ENCODE measurements at regions not wholly inside any gene's neighbourhood (a gene's known extent, or its start where the extent isn't known, plus 50 kb on each side); places are given as distances from the start of the nearest gene placed in this dataset.

DNA sequence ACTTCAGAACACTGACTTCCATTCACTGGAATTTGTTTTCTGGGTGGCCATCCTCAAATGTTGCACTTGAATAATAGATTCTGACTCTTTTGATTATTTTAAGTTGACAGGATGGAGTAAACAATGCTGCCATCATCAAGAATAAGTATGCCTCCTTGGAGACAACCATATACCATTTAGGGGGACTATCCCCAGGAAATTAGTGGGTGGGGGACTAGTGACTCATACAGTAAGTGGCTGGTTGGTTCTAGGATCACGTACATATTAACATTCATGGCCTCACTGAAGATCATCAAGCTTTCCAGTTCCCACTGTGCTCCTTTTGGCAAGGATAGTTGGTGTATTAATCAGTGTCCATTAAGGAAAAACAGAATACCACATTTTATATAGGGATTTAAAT is 615.2 kb downstream of the CCSER2 start:
- H3K4me3 ChIP-seq (ENCODE audit: low read depth, low read length): no peak overlapping the region
- TF ChIP-seq MYC (IDR thresholded peaks at IDR 0.05; ENCODE audit: low read depth, low read length) (no peak), POLR2A (IDR thresholded peaks at IDR 0.05; ENCODE audit: extremely low read depth, insufficient read length) (no peak), CTCF (IDR thresholded peaks at IDR 0.05; ENCODE audit: low read depth, low read length) (no peak)
- TF ChIP-seq, protein P1, sequence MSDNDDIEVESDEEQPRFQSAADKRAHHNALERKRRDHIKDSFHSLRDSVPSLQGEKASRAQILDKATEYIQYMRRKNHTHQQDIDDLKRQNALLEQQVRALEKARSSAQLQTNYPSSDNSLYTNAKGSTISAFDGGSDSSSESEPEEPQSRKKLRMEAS (IDR thresholded peaks at IDR 0.05; ENCODE audit: low read depth, low read length): no peak

GRCh38 chr10:84944187-84944586 is 615.8 kb downstream of the CCSER2 start:
- no peak for TF ChIP-seq MYC (IDR thresholded peaks at IDR 0.05; ENCODE audit: low read depth, low read length)
- TF ChIP-seq, protein P1 (IDR thresholded peaks at IDR 0.05; ENCODE audit: low read depth, low read length): no peak
- no peak for TF ChIP-seq CTCF (IDR thresholded peaks at IDR 0.05; ENCODE audit: low read depth, low read length)
- TF ChIP-seq POLR2A (IDR thresholded peaks at IDR 0.05; ENCODE audit: extremely low read depth, insufficient read length): no peak
- H3K4me3 ChIP-seq (ENCODE audit: low read depth, low read length): no peak overlapping the region
- DNase-seq (ENCODE audit: low read depth): peak; percentile 15

More for the DNA sequence above, 615.2 kb downstream of the CCSER2 start:
- no peak for DNase-seq (ENCODE audit: low read depth)

- no peak overlapping the region for H3K4me3 ChIP-seq (ENCODE audit: low read depth, low read length)
- TF ChIP-seq POLR2A (IDR thresholded peaks at IDR 0.05; ENCODE audit: extremely low read depth, insufficient read length): no peak
- TF ChIP-seq, protein P1 (IDR thresholded peaks at IDR 0.05; ENCODE audit: low read depth, low read length): no peak
- TF ChIP-seq MYC (IDR thresholded peaks at IDR 0.05; ENCODE audit: low read depth, low read length): no peak
- TF ChIP-seq CTCF (IDR thresholded peaks at IDR 0.05; ENCODE audit: low read depth, low read length): no peak
- DNase-seq (ENCODE audit: low read depth): no peak
Measured at GRCh38 chr10:84945791-84946190, 617.4 kb downstream of the CCSER2 start.

GRCh38 chr10:84946904-84947303 is 618.5 kb downstream of the CCSER2 start:
- no peak overlapping the region for H3K4me3 ChIP-seq (ENCODE audit: low read depth, low read length)
- DNase-seq (ENCODE audit: low read depth): no peak
- TF ChIP-seq, protein P1 (IDR thresholded peaks at IDR 0.05; ENCODE audit: low read depth, low read length): no peak
- TF ChIP-seq POLR2A (IDR thresholded peaks at IDR 0.05; ENCODE audit: extremely low read depth, insufficient read length) (no peak), CTCF (IDR thresholded peaks at IDR 0.05; ENCODE audit: low read depth, low read length) (no peak)

DNA sequence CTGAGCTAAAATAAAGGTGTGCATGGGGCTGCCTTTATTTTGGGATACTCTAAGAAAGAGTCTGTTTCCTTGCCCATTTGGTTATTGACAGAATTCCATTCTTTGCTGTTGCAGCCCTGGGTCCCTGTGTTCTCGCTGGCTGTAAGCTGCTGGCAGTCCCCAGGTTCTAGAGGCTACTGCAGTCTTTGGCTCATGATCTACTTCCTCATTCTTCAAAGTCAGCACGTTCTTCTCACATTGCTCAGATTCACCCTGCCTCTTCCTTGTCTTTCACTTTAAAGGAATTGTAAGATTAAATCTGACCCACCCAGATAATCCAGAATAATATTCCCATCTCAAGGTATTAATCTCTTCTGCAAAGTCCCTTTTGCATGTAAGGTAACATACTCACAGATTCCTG is 620.3 kb downstream of the CCSER2 start:
- no peak overlapping the region for H3K4me3 ChIP-seq (ENCODE audit: low read depth, low read length)
- DNase-seq (ENCODE audit: low read depth): peak; percentile 6
- TF ChIP-seq, protein P1 (IDR thresholded peaks at IDR 0.05; ENCODE audit: low read depth, low read length): no peak
- TF ChIP-seq POLR2A (IDR thresholded peaks at IDR 0.05; ENCODE audit: extremely low read depth, insufficient read length) (no peak), MYC (IDR thresholded peaks at IDR 0.05; ENCODE audit: low read depth, low read length) (no peak), CTCF (IDR thresholded peaks at IDR 0.05; ENCODE audit: low read depth, low read length) (no peak)

DNA sequence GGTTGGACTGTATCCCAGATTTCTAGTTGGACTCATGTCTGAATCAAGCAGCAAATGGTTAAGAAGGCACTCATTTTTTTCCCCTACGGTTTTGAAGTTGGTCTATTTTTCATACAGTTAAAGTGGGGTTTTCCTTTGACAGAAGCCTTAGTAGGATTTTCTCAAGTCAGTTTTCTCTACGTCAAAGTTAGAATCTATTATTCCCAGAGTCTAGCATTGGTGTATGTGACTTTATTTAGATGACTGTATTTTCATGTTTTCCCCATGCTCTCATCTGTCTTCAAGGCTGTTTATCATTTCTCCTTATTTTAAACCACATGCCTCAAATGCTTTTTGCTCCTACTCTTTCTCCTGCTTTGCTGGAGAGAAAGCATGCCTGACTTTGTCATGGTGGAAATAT is 623.2 kb downstream of the CCSER2 start:
- no peak overlapping the region for H3K4me3 ChIP-seq (ENCODE audit: low read depth, low read length)
- TF ChIP-seq POLR2A (IDR thresholded peaks at IDR 0.05; ENCODE audit: extremely low read depth, insufficient read length): no peak
- no peak for DNase-seq (ENCODE audit: low read depth)
